Lung (tissue), 11 donors: ENCODE measurements at regions not wholly inside any gene's neighbourhood (a gene's known extent, or its start where the extent isn't known, plus 50 kb on each side); places are given as distances from the start of the nearest gene placed in this dataset.

ENCODE experiments used
- ATAC-seq: fragments of 200-7000 bp; cut with Tn5 transposase; one replicate; pipeline ENCODE4 v1.9.1; 2020; ENCODE audit warnings: moderate number of reproducible peaks; ENCODE audit not compliant: insufficient read depth, low FRiP score
- DNase-seq, 3 donors: peaks; one replicate each; pipeline ENCODE4 v3.0.0-alpha.2; 2013 to 2017
- H3K27ac ChIP-seq, 2 donors: one replicate each; pipeline ENCODE4 v1.5.1; 2013; ENCODE audit warnings: mild to moderate bottlenecking in 2 of 2, moderate library complexity in 2 of 2, control low read depth in 1 of 2, inconsistent platforms in 1 of 2, low read depth in 1 of 2, low read length in 1 of 2
- H3K27me3 ChIP-seq, 3 donors: one replicate each; pipeline ENCODE4 v1.5.1; 2013; ENCODE audit warnings: low read length in 2 of 3; ENCODE audit not compliant: control insufficient read depth in 3 of 3, insufficient read depth in 3 of 3
- H3K36me3 ChIP-seq, 4 donors: one replicate each; pipeline ENCODE4 v1.5.1; 2013; ENCODE audit warnings: low read length in 4 of 4, mild to moderate bottlenecking in 1 of 4, moderate library complexity in 1 of 4; ENCODE audit not compliant: control insufficient read depth in 4 of 4, insufficient read depth in 4 of 4
- H3K4me1 ChIP-seq, 5 donors: one replicate each; pipeline ENCODE4 v1.5.1; 2013; ENCODE audit warnings: low read length in 5 of 5, mild to moderate bottlenecking in 2 of 5, moderate library complexity in 1 of 5; ENCODE audit not compliant: control insufficient read depth in 5 of 5, insufficient read depth in 5 of 5
- H3K4me3 ChIP-seq: one replicate; pipeline ENCODE4 v1.5.1; 2013; ENCODE audit warnings: mild to moderate bottlenecking, control low read depth, moderate library complexity
- H3K9ac ChIP-seq, 2 donors: one replicate each; pipeline ENCODE4 v1.5.1; 2013; ENCODE audit warnings: low read length in 2 of 2, control low read depth in 1 of 2; ENCODE audit not compliant: insufficient read depth in 1 of 2
- H3K9me3 ChIP-seq, 4 donors: one replicate each; pipeline ENCODE4 v1.5.1; 2013; ENCODE audit warnings: low read length in 3 of 4, mild to moderate bottlenecking in 1 of 4, moderate library complexity in 1 of 4; ENCODE audit not compliant: control insufficient read depth in 4 of 4, insufficient read depth in 3 of 4
- CTCF ChIP-seq: IDR thresholded peaks from 2 replicates; pipeline ENCODE4 v1.5.1; 2012; ENCODE audit warnings: mild to moderate bottlenecking; ENCODE audit errors: control extremely low read depth, extremely low read depth
- WGBS, 2 donors: extraction: QIAGEN DNeasy Blood & Tissue Kit; methylation state at CpG; one replicate each; pipeline ENCODE4 v1.1.7; 2013; 5-methylcytosine and 5-hydroxymethylcytosine counted together
- donor health status: control.
- donor health status: control.
- donor health status: Bipolar disorder and iron deficiency.
- donor health status: healthy.
- donor health status: DM: yes; HTN: yes; CAD: no.

- ATAC-seq (no peak), DNase-seq (no peak)
- WGBS, 2 donors = 70 to 85% methylated on average over 3 of the region's 3 CpGs
- H3K9me3 ChIP-seq = no peaks in the 10 kb centered on the region
- H3K4me3 ChIP-seq = no peak overlapping the region
- no peaks in the 10 kb centered on the region for H3K4me1 ChIP-seq
- no peaks in the 10 kb centered on the region for H3K27me3 ChIP-seq
- no peak overlapping the region for H3K27ac ChIP-seq
- TF ChIP-seq CTCF = no peak
- H3K9ac ChIP-seq = no peak overlapping the region
- no peaks in the 10 kb centered on the region for H3K36me3 ChIP-seq
Measured at GRCh38 chr20:52589251-52589812, 382.8 kb upstream of the TSHZ2 start.

- Histone ChIP-seq H3K4me3 (no peak overlapping the region), H3K9me3 (no peaks in the 10 kb centered on the region), H3K4me1 (no peaks in the 10 kb centered on the region), H3K36me3 (no peaks in the 10 kb centered on the region), H3K27ac (no peak overlapping the region), H3K27me3 (no peaks in the 10 kb centered on the region), H3K9ac (no peak overlapping the region)
- DNase-seq (no peak), ATAC-seq (no peak)
- no peak for TF ChIP-seq CTCF
Measured at GRCh38 chr20:52586660-52587059, 385.5 kb upstream of the TSHZ2 start.

GRCh38 chr20:52585333-52585732 is 386.8 kb upstream of the TSHZ2 start:
- TF ChIP-seq CTCF = no peak
- ATAC-seq = no peak

GRCh38 chr20:52578559-52578958 is 387.0 kb upstream of the ZFP64 start:
- no peak for ATAC-seq
- no peaks in the 10 kb centered on the region for H3K27me3 ChIP-seq

More at GRCh38 chr20:52585333-52585732, 386.8 kb upstream of the TSHZ2 start:
- 95% methylated on average over 2 of the region's 2 CpGs for WGBS, 2 donors
- Histone ChIP-seq H3K36me3 (no peaks in the 10 kb centered on the region), H3K4me3 (no peak overlapping the region), H3K9ac (no peak overlapping the region), H3K27ac (no peak overlapping the region), H3K27me3 (no peaks in the 10 kb centered on the region), H3K9me3 (no peaks in the 10 kb centered on the region), H3K4me1 (no peaks in the 10 kb centered on the region)
- no peak for DNase-seq

More at GRCh38 chr20:52578559-52578958, 387.0 kb upstream of the ZFP64 start:
- Histone ChIP-seq H3K27ac (no peak overlapping the region), H3K4me3 (no peak overlapping the region), H3K9me3 (peaks cover 0 to 9% (median 0%) of the 10 kb centered on the region in 4 donors), H3K4me1 (no peaks in the 10 kb centered on the region), H3K36me3 (no peaks in the 10 kb centered on the region), H3K9ac (no peak overlapping the region)
- no peak for DNase-seq
- TF ChIP-seq CTCF = no peak
- WGBS, 2 donors = 80% methylated on average over 5 of the region's 5 CpGs
